Fibroblast of mammary gland (primary cell): ENCODE measurements at regions not wholly inside any gene's neighbourhood (a gene's known extent, or its start where the extent isn't known, plus 50 kb on each side); places are given as distances from the start of the nearest gene placed in this dataset.

Source experiments
- DNase-seq: peaks from one replicate; pipeline ENCODE4 v3.0.0-alpha.2; 2010; ENCODE audit warnings: low read depth
- H3K4me3 ChIP-seq: 2 replicates; pipeline ENCODE4 v1.5.1; 2011; ENCODE audit warnings: low read depth, mild to moderate bottlenecking, low read length, moderate library complexity; ENCODE audit not compliant: control insufficient read depth
- TF ChIP-seq, protein P1 (sequence below): conservative IDR thresholded peaks from 2 replicates; pipeline ENCODE4 v1.5.1; 2011; ENCODE audit warnings: low read depth, low read length, inconsistent platforms; ENCODE audit not compliant: control insufficient read depth, insufficient read depth

DNA sequence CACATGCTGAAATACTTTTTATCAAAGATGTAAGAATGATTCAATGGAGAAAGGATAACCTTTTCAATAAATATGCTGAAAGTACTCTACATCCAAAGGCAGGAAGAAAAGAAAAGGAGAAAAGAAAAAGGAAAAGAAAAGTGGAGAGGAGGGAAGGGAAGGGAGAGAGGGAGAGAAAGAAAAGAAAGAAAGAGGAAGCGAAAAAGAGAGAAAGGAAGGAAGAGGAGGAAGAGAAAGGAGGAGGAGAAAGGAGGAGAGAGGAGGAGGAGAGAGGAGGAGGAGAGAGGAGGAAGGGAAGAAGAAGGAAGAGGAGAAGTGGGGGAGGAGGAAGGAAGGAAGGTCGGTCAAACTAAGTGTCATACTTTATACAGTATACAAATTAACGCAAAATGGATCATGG is 297.4 kb upstream of the HSF2 start:
- DNase-seq, result no peak
- no peak overlapping the region for H3K4me3 ChIP-seq
- TF ChIP-seq, protein P1, sequence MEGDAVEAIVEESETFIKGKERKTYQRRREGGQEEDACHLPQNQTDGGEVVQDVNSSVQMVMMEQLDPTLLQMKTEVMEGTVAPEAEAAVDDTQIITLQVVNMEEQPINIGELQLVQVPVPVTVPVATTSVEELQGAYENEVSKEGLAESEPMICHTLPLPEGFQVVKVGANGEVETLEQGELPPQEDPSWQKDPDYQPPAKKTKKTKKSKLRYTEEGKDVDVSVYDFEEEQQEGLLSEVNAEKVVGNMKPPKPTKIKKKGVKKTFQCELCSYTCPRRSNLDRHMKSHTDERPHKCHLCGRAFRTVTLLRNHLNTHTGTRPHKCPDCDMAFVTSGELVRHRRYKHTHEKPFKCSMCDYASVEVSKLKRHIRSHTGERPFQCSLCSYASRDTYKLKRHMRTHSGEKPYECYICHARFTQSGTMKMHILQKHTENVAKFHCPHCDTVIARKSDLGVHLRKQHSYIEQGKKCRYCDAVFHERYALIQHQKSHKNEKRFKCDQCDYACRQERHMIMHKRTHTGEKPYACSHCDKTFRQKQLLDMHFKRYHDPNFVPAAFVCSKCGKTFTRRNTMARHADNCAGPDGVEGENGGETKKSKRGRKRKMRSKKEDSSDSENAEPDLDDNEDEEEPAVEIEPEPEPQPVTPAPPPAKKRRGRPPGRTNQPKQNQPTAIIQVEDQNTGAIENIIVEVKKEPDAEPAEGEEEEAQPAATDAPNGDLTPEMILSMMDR, result no peak

DNA sequence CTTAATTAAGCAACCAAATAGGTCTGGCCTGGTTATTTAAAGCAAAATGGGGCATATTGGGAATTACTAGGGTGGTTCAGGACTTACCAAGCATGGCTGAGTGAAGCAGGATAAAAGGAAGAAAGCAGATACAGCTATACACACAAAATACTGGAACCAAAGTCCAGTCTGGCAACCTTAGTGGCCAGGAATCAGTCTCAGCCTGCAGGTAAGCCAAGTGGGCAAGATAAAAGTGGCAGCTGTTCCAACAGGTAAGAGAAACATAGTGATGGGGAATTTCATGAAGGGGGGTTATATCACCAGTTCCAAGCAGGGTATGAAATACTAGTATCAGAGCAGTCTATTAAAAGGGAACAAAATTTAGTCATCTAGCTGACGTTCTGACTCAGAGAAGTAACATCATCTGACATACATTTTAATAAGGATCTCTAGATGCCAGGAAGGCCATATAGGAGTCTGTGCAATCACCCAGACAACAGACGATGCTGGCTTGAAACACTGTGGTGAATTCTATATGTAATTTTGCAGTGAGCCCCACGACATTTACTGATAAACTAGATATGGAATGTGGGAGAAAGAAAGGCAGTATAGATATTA is 292.1 kb upstream of the HSF2 start:
- no peak for DNase-seq
- TF ChIP-seq, protein P1, result no peak
- H3K4me3 ChIP-seq, result no peak overlapping the region

DNA sequence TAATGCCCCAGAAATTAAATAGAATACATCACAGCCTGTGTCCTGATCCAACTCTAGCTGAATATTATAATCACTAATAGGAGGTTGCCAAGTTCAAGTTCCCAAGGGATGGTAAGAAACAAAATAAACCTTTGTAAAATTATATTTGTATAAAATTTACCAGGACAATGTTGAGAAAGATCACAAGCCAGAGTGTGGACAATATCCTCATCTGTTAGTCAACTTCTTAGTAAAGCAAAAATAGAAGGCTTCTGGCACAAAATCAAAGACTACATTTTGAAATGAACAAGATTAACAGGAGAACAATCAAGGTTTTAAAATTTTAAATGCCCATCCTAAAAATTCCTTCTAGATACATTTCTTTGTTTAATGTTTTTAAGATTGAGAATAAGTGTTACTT is 290.4 kb upstream of the HSF2 start:
- TF ChIP-seq, protein P1, result no peak

DNA sequence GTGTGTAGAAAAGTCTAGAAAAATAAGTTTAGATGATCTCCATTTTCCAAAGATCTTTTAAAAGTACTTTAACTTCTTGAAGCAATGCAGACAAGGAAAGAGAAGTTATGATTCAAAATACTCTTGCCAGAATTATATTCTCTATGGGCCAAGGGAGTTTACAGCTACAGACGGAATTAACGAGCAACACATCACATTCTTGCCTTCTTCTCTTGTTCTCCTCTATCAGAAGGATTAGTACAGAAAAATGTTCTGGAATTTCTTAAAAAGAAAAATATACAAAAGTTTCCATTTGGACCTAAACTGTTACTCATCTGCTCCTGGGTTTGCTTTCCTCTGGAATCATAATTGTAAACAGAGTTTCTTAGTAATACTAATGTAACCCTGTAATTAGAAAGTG is 284.7 kb upstream of the HSF2 start:
- DNase-seq, result no peak

More for the DNA sequence above, 290.4 kb upstream of the HSF2 start:
- DNase-seq, result peak; percentile 7
- no peak overlapping the region for H3K4me3 ChIP-seq

DNA sequence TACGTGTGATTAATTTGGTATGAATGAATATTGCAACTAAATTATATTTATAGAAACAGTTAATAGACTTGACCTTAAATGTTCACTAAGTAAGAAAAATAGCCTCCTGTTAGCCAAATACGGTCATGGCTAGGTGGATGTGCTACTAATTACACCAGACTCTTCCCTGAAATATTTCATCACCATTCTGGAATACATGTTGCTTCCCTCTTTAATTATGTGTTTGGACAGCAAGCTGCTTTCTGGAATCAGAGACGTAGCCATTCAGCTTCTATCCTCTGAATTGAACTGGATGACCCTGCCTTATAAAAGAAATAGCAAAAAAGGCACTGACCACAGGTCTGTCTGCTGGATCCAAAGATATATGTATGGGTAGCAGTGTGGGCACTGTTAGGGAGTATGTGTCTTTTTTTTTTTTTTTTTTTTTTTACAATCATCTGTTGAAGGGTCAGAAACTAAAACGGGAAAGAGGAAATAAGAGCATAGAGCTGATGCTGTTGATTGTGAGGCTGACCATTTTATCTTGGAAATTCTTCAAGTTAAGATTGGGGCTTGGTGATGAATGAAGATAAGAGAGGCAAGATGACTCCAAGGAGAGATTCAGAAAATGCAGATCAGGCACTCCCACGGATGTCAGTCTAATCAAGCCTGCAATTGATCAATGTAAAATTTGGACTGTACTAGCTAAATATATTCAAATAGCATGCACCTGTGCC is 283.2 kb upstream of the HSF2 start:
- TF ChIP-seq, protein P1, result no peak
- H3K4me3 ChIP-seq, result no peak overlapping the region
- no peak for DNase-seq

More for the DNA sequence above, 284.7 kb upstream of the HSF2 start:
- H3K4me3 ChIP-seq, result no peak overlapping the region
- TF ChIP-seq, protein P1, result no peak

DNA sequence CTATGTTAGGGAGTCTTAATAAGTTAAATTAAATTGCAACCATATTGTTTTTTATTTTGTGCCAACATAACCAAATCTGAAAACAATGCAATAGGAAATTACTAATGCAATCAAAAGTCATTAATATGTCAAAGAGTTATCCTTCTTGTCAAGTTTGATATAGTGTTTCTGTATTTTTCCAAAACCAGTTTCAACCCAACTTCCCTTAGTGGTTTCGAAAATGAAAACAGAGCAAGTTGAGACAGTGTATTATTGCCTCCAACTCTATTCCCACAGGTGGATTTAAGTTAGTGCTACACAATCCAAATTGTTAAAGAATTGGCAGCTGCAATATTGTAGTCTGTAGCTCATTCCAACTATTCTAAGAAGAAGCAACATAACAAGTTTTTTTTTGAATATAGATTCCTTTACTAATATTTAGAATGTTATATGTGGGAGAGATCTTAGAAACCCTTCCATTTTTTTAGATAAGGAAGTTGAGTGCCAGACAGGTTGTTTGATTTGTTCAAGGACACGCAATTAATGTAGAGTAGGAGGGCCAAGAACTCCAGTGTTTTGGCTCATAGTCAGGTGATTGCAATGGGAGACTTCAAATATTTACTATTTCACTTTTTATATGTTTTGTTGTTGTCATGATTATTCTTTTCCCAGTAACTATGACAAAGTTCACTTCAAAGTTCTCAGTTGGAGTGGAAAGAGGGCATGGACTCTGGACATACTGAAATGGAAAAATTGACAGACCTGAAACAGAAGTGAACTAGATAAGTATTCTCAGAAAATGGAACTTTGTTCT is 282.4 kb upstream of the HSF2 start:
- no peak overlapping the region for H3K4me3 ChIP-seq
- no peak for DNase-seq
- TF ChIP-seq, protein P1, result no peak
